Ishikawa (cell line): ENCODE measurements at regions not wholly inside any gene's neighbourhood (a gene's known extent, or its start where the extent isn't known, plus 50 kb on each side); places are given as distances from the start of the nearest gene placed in this dataset.

Source experiments
- EP300 ChIP-seq: IDR thresholded peaks from 2 replicates; pipeline ENCODE4 v1.6.1; 2012; ENCODE audit warnings: borderline replicate concordance
- TAF1 ChIP-seq: IDR thresholded peaks from 2 replicates; pipeline ENCODE4 v1.6.1; 2012; ENCODE audit warnings: low read depth, mild to moderate bottlenecking

- TF ChIP-seq TAF1 (no peak), EP300 (no peak)
These were observed 89.8 kb upstream of the ONECUT1 start for GRCh38 chr15:52879904-52880303.
